Body of pancreas (tissue), 4 donors: ENCODE measurements at regions not wholly inside any gene's neighbourhood (a gene's known extent, or its start where the extent isn't known, plus 50 kb on each side); places are given as distances from the start of the nearest gene placed in this dataset.

Experiments used
- ATAC-seq: fragments of 150-250 bp; one replicate; pipeline ENCODE4 v1.9.1; 2016
- DNase-seq, 4 donors: peaks; one replicate each; pipeline ENCODE4 v3.0.0-alpha.2; 2019
- H3K27ac ChIP-seq, 4 donors: fragments of 200-600 bp; sonication (generic); 1 replicate in 3 of 4; 2 replicates in 1 of 4; pipeline versions ENCODE4 v1.5.1 to v1.6.1; 2016 to 2019; ENCODE audit warnings: mild to moderate bottlenecking in 1 of 4, mixed read lengths in 1 of 4, moderate library complexity in 1 of 4
- H3K27me3 ChIP-seq, 2 donors: fragments of 200-600 bp; sonication (generic); one replicate each; pipeline ENCODE4 v1.6.0; 2016; ENCODE audit warnings: mild to moderate bottlenecking in 1 of 2
- H3K36me3 ChIP-seq, 2 donors: fragments of 200-600 bp; sonication (generic); replicated peaks in 1 of 2; 2 replicates each; pipeline ENCODE4 v1.5.1; 2016; ENCODE audit warnings: low read depth in 2 of 2; ENCODE audit not compliant: insufficient read depth in 1 of 2
- H3K4me1 ChIP-seq: fragments of 200-600 bp; sonication (generic); one replicate; pipeline ENCODE4 v1.6.0; 2016
- H3K4me3 ChIP-seq, 2 donors: fragments of 200-600 bp; sonication (generic); 1 replicate in 1 of 2; 2 replicates in 1 of 2; pipeline ENCODE4 v1.5.1; 2016 to 2019
- H3K9me3 ChIP-seq, 3 donors: fragments of 200-600 bp; sonication (generic); 1 replicate in 2 of 3; 2 replicates in 1 of 3; pipeline ENCODE4 v1.5.1; 2016
- CTCF ChIP-seq, 7 experiments: fragments of 450-650 bp in 4 of 7; fragments of 200-600 bp in 3 of 7; sonication (generic) in 3 of 7; IDR thresholded peaks; one replicate each; pipeline ENCODE4 v1.5.1; 2016 to 2019; ENCODE audit warnings: antibody characterized with exemption in 7 of 7
- POLR2A ChIP-seq, 3 donors: fragments of 450-650 bp; IDR thresholded peaks; one replicate each; pipeline ENCODE4 v1.6.1; 2016; ENCODE audit warnings: antibody characterized with exemption in 3 of 3, mild to moderate bottlenecking in 2 of 3
- WGBS, 2 donors: methylation state at CpG; one replicate each; pipeline ENCODE4 v1.1.5; 2017; 5-methylcytosine and 5-hydroxymethylcytosine counted together
- intact Hi-C: fragments of 100-400 bp; cut with DNase I; formaldehyde crosslinking; loops from one replicate; pipeline ENCODE4 v1.15.1; 2023

- Histone ChIP-seq H3K9me3 (no peaks in the 10 kb centered on the region), H3K4me1 (no peaks in the 10 kb centered on the region), H3K27ac (no peak overlapping the region), H3K27me3 (no peaks in the 10 kb centered on the region), H3K4me3 (no peak overlapping the region), H3K36me3 (no peaks in the 10 kb centered on the region)
- DNase-seq (no peak), ATAC-seq (no peak)
- 75 to 83% methylated on average over 4 of the region's 4 CpGs for WGBS, 2 donors
- no peak for TF ChIP-seq CTCF (IDR thresholded peaks at IDR 0.05)
- intact Hi-C loops: no loop called here
These were observed 1483.4 kb upstream of the ZEB2 start for GRCh38 chr2:146003337-146003736.

- Histone ChIP-seq H3K4me1 (no peaks in the 10 kb centered on the region), H3K4me3 (no peak overlapping the region), H3K9me3 (no peaks in the 10 kb centered on the region), H3K27ac (no peak overlapping the region), H3K36me3 (no peaks in the 10 kb centered on the region), H3K27me3 (no peaks in the 10 kb centered on the region)
- no peak for DNase-seq
- intact Hi-C loops: no loop called here
- TF ChIP-seq CTCF (IDR thresholded peaks at IDR 0.05) (no peak), POLR2A (IDR thresholded peaks at IDR 0.05) (no peak)
- ATAC-seq: no peak
These were observed 1475.0 kb upstream of the ZEB2 start for GRCh38 chr2:145994910-145995309.

GRCh38 chr2:145992572-145992971, 1472.7 kb upstream of the ZEB2 start:
- no peak overlapping the region for H3K4me3 ChIP-seq
- TF ChIP-seq POLR2A (IDR thresholded peaks at IDR 0.05) (no peak), CTCF (IDR thresholded peaks at IDR 0.05) (no peak)
- ATAC-seq: no peak
- H3K9me3 ChIP-seq: no peaks in the 10 kb centered on the region
- 93 to 96% methylated on average over 3 of the region's 3 CpGs for whole genome bisulfite sequencing, 2 donors
- H3K36me3 ChIP-seq: no peaks in the 10 kb centered on the region
- intact Hi-C loops: no loop called here
- H3K27me3 ChIP-seq: no peaks in the 10 kb centered on the region
- H3K4me1 ChIP-seq: no peaks in the 10 kb centered on the region
- DNase-seq: no peak
- no peak overlapping the region for H3K27ac ChIP-seq

- ATAC-seq (no peak), DNase-seq (no peak)
- Histone ChIP-seq H3K36me3 (no peaks in the 10 kb centered on the region), H3K27me3 (no peaks in the 10 kb centered on the region), H3K4me1 (peaks cover 23% of the 10 kb centered on the region), H3K4me3 (no peak overlapping the region), H3K27ac (no peak overlapping the region), H3K9me3 (no peaks in the 10 kb centered on the region)
- 38 to 59% methylated on average over 2 of the region's 2 CpGs for WGBS, 2 donors
- TF ChIP-seq CTCF (IDR thresholded peaks at IDR 0.05) (no peak), POLR2A (IDR thresholded peaks at IDR 0.05) (no peak)
- intact Hi-C loops: no loop called here
These were observed 1467.9 kb upstream of the ZEB2 start for GRCh38 chr2:145987793-145988192.

GRCh38 chr2:145985517-145985916, 1465.6 kb upstream of the ZEB2 start:
- intact Hi-C loops: no loop called here
- TF ChIP-seq CTCF (IDR thresholded peaks at IDR 0.05): no peak
- no peak for TF ChIP-seq POLR2A (IDR thresholded peaks at IDR 0.05)
- H3K4me1 ChIP-seq: peaks cover 23% of the 10 kb centered on the region
- H3K27ac ChIP-seq: no peak overlapping the region
- ATAC-seq (no peak), DNase-seq (no peak)
- H3K9me3 ChIP-seq: no peaks in the 10 kb centered on the region
- H3K27me3 ChIP-seq: no peaks in the 10 kb centered on the region
- H3K36me3 ChIP-seq: no peaks in the 10 kb centered on the region
- H3K4me3 ChIP-seq: no peak overlapping the region
